Stimulated activated CD4-positive, alpha-beta T cell treated with anti-CD3 and anti-CD28 coated beads, Interleukin-15, amount 100 ng/mL, for 48 hours (primary cell): ENCODE measurements at regions not wholly inside any gene's neighbourhood (a gene's known extent, or its start where the extent isn't known, plus 50 kb on each side); places are given as distances from the start of the nearest gene placed in this dataset.
A peak's percentile ranks its signal among the peaks of the same experiment; 100 is the strongest.

Experiments used
- DNase-seq, 2 donors: peaks; one replicate each; pipeline ENCODE4 v3.0.0-alpha.2; 2020; ENCODE audit warnings: low read depth in 2 of 2

- no peak for DNase-seq
Observed at GRCh38 chr5:96247097-96247701, 185.8 kb downstream of the PCSK1 start.

GRCh38 chr5:96245140-96246091 lies 187.6 kb downstream of the PCSK1 start:
- no peak for DNase-seq

GRCh38 chr5:96244696-96245095 lies 188.4 kb downstream of the PCSK1 start:
- no peak for DNase-seq

- no peak for DNase-seq
Observed at GRCh38 chr5:96243862-96244261, 189.2 kb downstream of the PCSK1 start.

- DNase-seq = no peak
Observed at GRCh38 chr5:96243203-96243602, 189.8 kb downstream of the PCSK1 start.

- DNase-seq = no peak
Observed at GRCh38 chr5:96242571-96242970, 190.5 kb downstream of the PCSK1 start.

GRCh38 chr5:96236831-96237230 lies 196.2 kb downstream of the PCSK1 start:
- DNase-seq = no peak

- no peak for DNase-seq
Observed at GRCh38 chr5:96236051-96236450, 197.0 kb downstream of the PCSK1 start.

- no peak for DNase-seq
Observed at GRCh38 chr5:96235008-96235910, 197.8 kb downstream of the PCSK1 start.

GRCh38 chr5:96232602-96233001 lies 200.4 kb downstream of the PCSK1 start:
- DNase-seq = no peak

GRCh38 chr5:96229188-96229587 lies 203.9 kb downstream of the PCSK1 start:
- DNase-seq = no peak

- no peak for DNase-seq
Observed at GRCh38 chr5:96228408-96228807, 204.6 kb downstream of the PCSK1 start.

- DNase-seq = no peak
Observed at GRCh38 chr5:96227957-96228356, 205.1 kb downstream of the PCSK1 start.

- no peak for DNase-seq
Observed at GRCh38 chr5:96226941-96227552, 206.0 kb downstream of the PCSK1 start.

- no peak for DNase-seq
Observed at GRCh38 chr5:96222129-96222528, 210.9 kb downstream of the PCSK1 start.

GRCh38 chr5:96220610-96221390 lies 212.2 kb downstream of the PCSK1 start:
- peak in 1 of 2 donors; percentile 16 for DNase-seq

- no peak for DNase-seq
Observed at GRCh38 chr5:96219580-96220281, 213.3 kb downstream of the PCSK1 start.

- no peak for DNase-seq
Observed at GRCh38 chr5:96218653-96219052, 214.4 kb downstream of the PCSK1 start.

GRCh38 chr5:96214442-96215197 lies 218.4 kb downstream of the PCSK1 start:
- no peak for DNase-seq
